ENCODE measurements at regions not wholly inside any gene's neighbourhood (a gene's known extent, or its start where the extent isn't known, plus 50 kb on each side); places are given as distances from the start of the nearest gene placed in this dataset.

DNA sequence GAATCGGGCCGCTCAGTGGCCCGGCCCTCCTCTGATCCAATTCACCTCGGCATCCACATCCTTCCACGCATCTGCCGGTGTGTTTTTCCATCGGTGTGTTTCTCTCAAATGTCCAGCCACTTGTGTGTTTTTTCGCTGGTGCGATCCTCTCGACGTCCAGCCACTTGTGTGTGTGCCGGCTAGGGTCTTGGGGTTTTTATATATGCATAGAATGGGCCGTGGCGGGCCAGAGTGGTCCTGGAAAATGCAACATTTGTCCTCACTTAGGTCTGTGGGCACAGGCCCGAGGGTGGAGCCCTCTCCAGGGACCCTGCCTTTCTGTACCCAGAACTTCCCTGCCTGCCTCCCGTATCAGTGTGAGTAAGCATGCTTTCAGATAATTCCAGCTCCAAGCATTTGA, 1106.4 kb downstream of the AMY1C start:
- Histone ChIP-seq H3K4ac (ENCODE audit: low read depth, low read length) (no peak overlapping the region), H2AK5ac (ENCODE audit: insufficient read length, low read length) (no peak overlapping the region), H4K91ac (ENCODE audit: insufficient read length, low read depth, low read length) (no peak overlapping the region), H3K23me2 (ENCODE audit: insufficient read length, low read depth, low read length, poor library complexity, severe bottlenecking) (no peaks in the 10 kb centered on the region), H3K56ac (ENCODE audit: insufficient read length, low read depth, low read length) (no peak overlapping the region), H2BK15ac (ENCODE audit: low read depth, low read length) (no peak overlapping the region), H3K23ac (ENCODE audit: insufficient read length, low read depth, low read length) (no peak overlapping the region), H2BK20ac (ENCODE audit: low read depth, low read length, poor library complexity, severe bottlenecking) (no peak overlapping the region), H2BK12ac (ENCODE audit: insufficient read length, low read depth, low read length) (no peak overlapping the region), H3K9me3 (ENCODE audit: control insufficient read depth, low read depth, low read length) (no peaks in the 10 kb centered on the region), H3K27ac (ENCODE audit: insufficient read length, low read depth, low read length) (no peak overlapping the region), H3K4me1 (ENCODE audit: insufficient read depth, low read length) (no peaks in the 10 kb centered on the region), H4K5ac (ENCODE audit: insufficient read length, low read depth, low read length) (no peak overlapping the region), H3K27me3 (ENCODE audit: insufficient read depth, low read length) (no peaks in the 10 kb centered on the region), H3T11ph (ENCODE audit: low read length) (no peak overlapping the region), H3K18ac (ENCODE audit: insufficient read length, low read depth, low read length) (no peak overlapping the region), H3K9ac (ENCODE audit: extremely low read depth, insufficient read length, low read length) (no peak overlapping the region), H4K20me1 (ENCODE audit: control insufficient read depth, insufficient read depth, insufficient read length) (no peaks in the 10 kb centered on the region), H3K79me2 (ENCODE audit: insufficient read depth, low read length) (no peaks in the 10 kb centered on the region), H4K8ac (replicated peaks; ENCODE audit: insufficient read length, low read depth, low read length) (no peak overlapping the region), H3K14ac (ENCODE audit: insufficient read depth, low read length) (no peak overlapping the region), H2AFZ (ENCODE audit: low read length) (no peak overlapping the region), H3K79me1 (ENCODE audit: insufficient read depth, low read depth, low read length, poor library complexity, severe bottlenecking) (no peaks in the 10 kb centered on the region), H3K4me2 (ENCODE audit: insufficient read depth, insufficient read length, low read length) (no peak overlapping the region), H2BK120ac (ENCODE audit: low read depth, low read length, poor library complexity, severe bottlenecking) (no peak overlapping the region), H2BK5ac (ENCODE audit: insufficient read length, low read length) (no peak overlapping the region)
- no peaks in the 10 kb centered on the region for H3K27me3 Mint-ChIP-seq (ENCODE audit: low read depth)
- no peaks in the 10 kb centered on the region for H3K4me1 Mint-ChIP-seq
- no peak overlapping the region for H3K4me3 Mint-ChIP-seq
- H3K36me3 Mint-ChIP-seq (ENCODE audit: insufficient read depth in 1 of 3, low read depth in 3 of 3): peaks cover 0 to 4% (median 2%) of the 10 kb centered on the region in 3 experiments; a peak in 4 of 7 replicates
- no peak overlapping the region; a peak in 1 of 7 replicates for H3K27ac Mint-ChIP-seq
- TF ChIP-seq, protein P1, sequence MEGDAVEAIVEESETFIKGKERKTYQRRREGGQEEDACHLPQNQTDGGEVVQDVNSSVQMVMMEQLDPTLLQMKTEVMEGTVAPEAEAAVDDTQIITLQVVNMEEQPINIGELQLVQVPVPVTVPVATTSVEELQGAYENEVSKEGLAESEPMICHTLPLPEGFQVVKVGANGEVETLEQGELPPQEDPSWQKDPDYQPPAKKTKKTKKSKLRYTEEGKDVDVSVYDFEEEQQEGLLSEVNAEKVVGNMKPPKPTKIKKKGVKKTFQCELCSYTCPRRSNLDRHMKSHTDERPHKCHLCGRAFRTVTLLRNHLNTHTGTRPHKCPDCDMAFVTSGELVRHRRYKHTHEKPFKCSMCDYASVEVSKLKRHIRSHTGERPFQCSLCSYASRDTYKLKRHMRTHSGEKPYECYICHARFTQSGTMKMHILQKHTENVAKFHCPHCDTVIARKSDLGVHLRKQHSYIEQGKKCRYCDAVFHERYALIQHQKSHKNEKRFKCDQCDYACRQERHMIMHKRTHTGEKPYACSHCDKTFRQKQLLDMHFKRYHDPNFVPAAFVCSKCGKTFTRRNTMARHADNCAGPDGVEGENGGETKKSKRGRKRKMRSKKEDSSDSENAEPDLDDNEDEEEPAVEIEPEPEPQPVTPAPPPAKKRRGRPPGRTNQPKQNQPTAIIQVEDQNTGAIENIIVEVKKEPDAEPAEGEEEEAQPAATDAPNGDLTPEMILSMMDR (conservative IDR thresholded peaks at IDR 0.05): no peak
- WGBS (ENCODE audit: extremely low coverage, insufficient read length, low lambda C conversion rate): no CpG with 5 or more reads among the region's 16 CpGs
- H3K9me3 Mint-ChIP-seq: peaks cover 6 to 11% of the 10 kb centered on the region in 2 experiments; a peak in 4 of 5 replicates
- no peak for DNase-seq

All from H9 (cell line).